KBM-7 (cell line): ENCODE measurements at regions not wholly inside any gene's neighbourhood (a gene's known extent, or its start where the extent isn't known, plus 50 kb on each side); places are given as distances from the start of the nearest gene placed in this dataset.

Source experiments
- DNase-seq: peaks from one replicate; pipeline ENCODE4 v3.0.0-alpha.2; 2015
- in situ Hi-C: fragments of 300-500 bp; cut with MboI; formaldehyde crosslinking; loops from 2 replicates; pipeline ENCODE4 v1.14.3; 2020; ENCODE audit warnings: low sequenced_read_pairs, low pct_unique_long_range_greater_than_20kb, mixed read lengths

DNA sequence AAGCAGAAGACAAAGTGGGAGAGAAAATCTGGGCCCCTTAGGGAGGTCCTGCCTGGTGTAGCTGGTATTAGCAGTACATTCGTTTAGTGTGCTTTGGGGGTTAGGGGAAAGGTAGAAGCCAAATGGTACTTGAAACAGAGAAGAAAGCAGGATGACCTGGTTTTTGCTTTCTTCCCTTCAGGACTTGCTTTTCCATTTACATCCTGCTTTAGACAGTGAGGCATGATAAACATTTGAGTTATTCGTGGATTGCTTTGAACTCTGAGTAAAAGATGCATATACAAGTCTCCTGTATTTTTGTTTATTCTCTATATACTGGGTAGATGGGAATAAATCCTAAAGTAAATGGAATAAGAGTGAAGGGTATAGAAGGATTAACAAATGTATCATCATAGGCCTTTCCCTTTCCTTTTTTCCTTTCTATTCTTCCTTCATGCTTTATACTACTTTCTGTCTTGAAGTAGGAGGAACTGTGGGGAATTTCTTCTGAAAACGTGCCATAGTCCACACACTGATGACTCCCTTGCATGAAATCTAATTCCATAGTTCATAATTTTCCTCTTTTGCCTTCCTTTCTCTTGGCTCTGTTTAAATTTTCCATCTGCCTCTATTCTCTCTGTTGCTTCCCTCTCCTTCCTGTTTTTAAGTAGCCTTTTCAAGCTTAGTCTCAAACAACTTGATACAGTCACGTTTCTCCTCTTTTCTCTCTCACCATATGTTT, 139.5 kb upstream of the RBMS3 start:
- in situ Hi-C loops, result no loop called here
- no peak for DNase-seq

DNA sequence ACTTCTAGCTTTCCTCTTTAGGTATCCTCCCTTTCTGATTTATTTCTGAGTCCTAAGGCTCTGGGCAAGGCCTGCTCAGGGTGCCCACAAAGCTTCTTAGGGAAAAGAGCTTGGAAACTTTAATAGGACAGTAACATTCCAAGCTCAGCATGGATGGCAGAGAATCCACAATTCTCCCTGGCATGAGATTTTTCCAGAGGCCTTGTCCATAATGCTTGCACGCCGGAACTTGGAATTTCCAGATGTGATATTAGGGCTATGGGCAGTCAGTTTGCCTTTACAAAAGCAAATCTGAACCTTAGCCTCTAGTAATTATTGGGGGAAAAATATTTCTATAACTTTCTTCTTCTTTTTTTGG, 139.0 kb upstream of the RBMS3 start:
- in situ Hi-C loops, result no loop called here
- DNase-seq, result no peak

DNA sequence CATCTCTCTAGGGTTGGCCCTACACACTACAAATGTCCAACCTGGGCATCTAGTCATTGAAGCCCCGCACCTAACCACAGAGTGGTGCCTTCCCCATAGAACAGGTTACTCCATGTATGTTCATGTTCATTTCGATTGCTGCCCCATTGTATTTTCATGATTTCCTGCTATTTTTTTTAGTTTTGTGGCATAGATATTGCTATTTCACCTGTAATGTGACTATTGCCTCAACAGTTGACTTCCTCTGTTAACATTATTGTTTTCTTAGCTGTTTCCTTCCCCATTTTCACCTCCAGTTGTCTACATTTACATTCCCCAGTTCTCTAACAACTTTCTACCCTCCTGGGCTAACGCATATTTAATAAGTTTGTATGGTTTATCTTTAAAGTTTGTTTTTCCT, 137.7 kb upstream of the RBMS3 start:
- DNase-seq, result peak; percentile 65
- in situ Hi-C loops, result no loop called here

DNA sequence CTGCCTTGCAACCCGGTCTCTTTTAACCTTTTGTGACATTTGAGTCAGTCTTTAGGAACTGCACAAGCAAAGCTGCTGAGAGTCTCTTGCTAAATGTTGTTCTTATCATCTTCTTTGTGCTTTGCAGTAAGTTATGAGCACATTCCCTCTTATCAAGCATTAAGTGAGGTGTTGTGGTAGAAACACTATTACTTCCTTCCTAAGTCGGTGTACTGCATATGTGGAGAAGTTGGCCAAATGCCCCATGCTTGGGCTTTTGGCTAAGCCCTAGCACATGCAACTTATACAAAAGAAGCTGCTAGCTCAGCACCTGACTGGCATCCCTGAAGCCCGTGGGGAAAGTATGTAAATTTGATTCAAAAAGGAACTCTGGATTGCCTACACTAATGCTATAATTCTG, 136.5 kb upstream of the RBMS3 start:
- DNase-seq, result peak; percentile 29
- in situ Hi-C loops, result no loop called here

DNA sequence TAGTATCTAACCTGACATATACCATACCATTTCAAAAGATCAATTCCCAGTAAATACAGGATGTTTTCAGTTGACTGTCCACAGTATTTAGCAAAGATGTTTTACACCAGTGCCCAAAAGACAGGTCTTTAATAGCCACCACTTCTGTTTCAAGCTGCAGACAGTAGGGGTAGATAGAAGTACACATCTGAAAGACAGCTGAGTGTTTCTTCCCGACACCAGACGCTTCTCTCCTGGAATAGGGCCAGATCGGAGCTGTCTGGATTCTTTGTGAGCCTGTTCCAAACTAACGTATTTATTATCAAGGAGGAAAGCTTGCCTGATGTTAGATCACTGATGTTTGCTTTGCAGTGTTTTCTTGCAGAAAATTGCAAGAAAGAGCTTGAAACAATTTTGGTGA, 136.1 kb upstream of the RBMS3 start:
- in situ Hi-C loops, result no loop called here
- DNase-seq, result no peak

DNA sequence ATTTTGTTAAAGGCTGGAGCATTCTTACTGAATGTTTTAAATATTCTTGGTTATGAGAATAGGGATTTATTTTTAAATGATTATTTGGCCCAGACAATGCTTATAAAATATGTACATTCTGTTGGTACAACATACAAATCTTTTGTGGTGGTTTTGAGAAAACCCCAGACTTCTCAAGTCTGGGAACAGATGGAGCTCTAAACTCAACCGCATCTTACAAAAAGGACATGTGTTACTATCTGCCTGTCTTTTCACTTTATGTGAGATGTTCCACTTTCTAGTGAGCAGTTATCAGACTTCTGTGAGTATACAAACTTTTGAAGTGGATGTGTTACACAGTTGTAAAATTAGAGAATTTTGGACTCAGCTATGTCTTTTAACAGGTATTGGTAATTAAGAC, 135.5 kb upstream of the RBMS3 start:
- no peak for DNase-seq
- in situ Hi-C loops, result no loop called here

DNA sequence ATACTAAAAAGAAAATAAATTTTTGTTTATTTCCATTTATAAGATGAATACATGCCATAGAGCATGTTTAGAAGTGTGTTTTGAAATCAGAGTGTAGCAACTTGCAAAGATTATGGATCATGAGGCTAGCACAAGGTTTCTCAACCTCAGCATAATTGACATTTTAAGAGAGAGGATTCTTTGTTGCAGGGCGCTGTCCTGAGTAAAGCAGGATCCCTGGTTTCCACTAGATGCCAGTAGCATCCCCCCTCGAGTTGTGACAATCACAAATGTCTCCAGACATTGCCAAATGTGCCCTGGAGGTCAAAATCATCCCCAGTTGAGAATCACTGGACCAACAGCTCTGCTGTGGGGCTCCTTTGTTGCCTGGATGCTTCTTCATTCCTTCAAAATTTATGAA, 128.5 kb upstream of the RBMS3 start:
- in situ Hi-C loops, result no loop called here
- no peak for DNase-seq

DNA sequence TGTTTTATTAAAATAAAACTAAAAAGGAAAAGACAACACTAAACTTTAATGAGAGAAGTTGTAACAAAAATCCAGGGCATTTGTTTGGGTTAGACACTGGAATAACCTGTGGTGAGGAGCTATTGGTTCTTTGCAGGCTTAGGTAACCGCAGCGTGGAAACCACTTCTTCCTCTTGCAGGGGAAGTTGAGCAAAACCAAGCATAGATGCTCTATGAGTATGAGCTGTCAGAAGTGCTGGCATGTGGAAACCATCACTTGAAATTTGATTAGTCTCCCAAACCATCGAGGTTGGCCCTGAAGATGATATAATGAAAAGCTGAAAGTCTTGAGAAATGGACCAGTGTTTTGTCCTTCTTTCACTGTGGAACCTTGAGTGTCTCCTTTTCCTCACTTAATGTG, 127.1 kb upstream of the RBMS3 start:
- DNase-seq, result peak; percentile 66
- in situ Hi-C loops, result no loop called here

DNA sequence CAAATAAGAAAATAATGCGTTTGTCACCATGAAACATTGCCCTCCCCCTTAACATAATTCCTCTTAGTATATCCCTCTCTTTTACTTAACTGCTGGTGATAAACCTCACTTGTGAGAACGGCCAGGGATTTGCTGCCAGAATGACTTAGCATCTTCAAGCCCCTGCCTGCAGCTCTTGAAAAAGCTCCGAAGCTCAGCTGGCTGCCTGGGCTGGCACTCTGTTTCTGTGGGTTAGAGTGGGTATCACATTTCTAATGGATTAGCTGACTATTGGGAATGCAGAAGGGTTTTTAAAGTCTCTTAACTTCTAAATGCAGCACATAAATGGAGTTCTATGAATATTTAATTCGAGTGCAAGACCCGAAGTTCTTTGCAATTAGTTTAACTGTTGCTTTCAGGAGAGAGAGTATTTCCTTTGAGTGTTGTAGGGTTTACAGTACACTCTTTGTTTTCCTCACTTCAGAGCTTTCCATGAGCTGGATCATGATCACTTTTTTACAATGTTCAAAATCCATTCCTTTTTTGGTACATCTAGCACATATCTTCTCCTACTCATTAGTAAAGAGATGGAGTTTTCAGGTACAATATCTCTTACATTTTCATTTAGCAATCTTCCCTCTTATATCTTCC, 124.7 kb upstream of the RBMS3 start:
- DNase-seq, result no peak
- in situ Hi-C loops, result no loop called here

DNA sequence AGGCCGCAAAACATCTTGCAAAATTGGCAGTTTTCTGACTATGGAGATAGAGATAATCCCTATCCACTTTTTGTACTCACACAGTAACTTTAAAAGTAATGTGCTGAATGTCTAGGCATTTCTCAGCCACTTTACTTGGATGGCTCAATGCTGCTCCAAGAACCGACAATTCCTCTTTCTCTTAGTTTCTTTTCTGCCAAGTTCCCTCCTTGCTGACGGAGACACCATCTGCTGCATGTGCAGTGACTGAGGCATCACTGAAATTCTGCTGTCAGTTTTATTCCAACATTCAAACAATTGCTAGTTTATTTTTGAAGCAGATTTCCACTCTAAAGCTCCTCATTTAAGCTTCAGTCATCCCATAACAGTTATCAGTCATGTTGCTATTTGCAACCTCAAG, 116.0 kb upstream of the RBMS3 start:
- in situ Hi-C loops, result no loop called here
- no peak for DNase-seq

DNA sequence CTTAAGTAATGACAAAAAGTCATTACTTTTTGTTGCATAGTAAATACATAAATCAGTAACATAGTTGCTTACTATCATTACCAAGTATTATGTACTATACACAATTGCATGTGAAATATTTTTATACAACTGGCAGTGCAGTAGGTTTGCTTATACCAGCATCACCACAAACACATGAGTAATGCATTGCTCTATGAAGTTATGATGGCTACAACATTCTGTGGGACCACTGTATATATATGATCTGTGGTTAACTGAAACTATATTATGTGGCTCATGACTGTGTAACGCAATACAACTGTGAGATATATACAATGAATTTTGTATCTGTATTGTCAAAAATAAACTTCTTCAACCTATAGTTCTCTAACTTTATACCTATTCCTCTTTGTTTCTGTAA, 113.7 kb upstream of the RBMS3 start:
- in situ Hi-C loops, result no loop called here
- DNase-seq, result no peak

DNA sequence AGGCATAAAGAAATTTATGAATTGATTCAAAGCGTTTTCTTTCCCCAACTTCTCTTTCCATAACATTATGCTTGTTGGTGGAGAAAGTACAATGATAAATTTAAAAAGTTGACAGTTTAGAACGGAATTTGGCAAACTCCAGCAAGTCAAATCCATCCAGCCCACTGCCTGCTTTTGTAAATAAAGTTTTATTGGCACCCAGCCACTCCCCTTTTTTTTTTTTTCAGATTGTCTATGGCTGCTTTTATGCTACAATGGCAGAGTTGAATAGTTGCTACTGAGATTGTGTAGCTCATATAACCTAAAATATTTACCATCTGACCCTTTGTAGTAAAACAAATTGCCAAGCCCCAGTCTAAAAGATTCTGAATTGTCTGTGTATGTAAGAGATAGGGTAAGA, 112.8 kb upstream of the RBMS3 start:
- in situ Hi-C loops, result no loop called here
- DNase-seq, result no peak

DNA sequence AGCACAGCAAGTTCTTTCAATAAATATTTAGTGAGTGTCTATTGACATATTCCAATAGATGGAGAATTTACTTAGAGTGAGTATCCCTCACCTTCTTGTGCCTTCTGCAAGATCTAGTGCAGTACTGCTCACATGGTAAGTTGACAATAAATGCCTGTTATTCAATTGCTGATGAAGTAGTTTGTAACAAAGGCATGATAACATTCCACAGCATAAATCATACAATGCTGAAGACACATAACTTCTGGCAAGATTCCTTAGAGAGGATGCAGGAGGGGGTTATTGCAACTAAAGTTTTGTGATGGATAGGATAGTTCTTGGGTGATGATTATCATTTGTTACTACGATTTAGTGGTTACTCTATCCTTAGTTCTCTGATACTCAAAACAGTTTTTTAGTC, 112.2 kb upstream of the RBMS3 start:
- no peak for DNase-seq
- in situ Hi-C loops, result no loop called here

DNA sequence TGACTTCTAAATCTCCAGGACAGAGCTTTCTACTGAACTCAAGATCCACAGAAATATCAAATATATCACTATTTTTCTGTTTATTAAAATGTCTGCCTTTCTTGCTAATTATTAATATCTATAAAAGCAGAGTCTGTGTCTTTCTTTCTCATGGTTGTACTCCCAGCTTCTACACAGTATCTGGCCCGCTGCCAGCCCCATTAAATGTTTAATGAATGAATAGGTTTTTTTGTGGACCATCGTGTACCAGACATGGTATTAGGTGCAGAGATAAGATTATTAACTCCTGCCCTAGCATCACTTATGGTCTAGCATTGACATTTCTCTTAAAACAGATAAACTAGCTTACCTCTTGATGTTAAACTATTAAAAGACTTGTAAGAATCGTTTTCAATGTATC, 111.4 kb upstream of the RBMS3 start:
- no peak for DNase-seq

DNA sequence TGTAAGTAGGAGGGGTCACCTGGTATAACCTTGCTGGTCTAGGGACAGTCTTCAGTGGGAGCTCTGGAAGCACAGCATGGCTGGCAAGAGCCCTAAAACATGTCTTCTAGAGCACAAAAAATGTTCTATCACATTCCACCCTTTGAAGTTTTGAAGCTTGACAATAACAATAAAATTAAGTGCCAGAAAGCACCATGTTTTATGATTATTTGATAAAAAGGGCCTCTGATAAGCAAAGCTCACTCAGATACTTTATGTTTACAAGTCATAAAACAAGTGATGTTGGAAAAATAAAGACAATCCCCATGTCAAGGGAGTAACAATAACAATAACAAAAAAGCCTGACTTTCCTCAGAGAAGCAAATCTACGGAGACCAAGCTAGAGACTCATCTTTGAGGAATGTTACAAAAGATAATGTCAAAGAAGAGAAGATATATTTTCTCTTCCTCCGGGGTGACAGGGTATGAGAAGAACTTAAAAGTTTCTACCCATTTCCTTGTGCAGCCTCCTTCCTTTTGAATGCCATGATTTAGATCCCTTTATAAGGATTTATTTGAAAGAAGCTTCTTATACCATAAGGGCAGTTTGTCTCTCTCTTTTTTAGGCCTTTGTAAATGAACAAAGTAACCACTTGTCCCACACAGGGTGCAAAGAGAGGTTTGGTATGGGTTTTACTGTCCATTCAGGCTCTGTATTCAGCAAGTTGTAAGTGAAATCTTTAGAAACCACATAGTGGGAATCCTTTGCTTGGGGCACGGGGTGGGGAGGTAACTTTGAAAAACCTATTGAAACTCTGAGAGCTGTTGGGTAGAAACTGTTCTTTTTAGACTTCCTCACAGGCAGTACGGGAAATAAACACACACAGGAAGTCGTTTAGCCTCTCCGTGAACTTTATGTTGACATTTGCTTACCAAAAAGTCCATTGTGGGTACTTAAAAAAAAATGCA, 109.6 kb upstream of the RBMS3 start:
- in situ Hi-C loops, result no loop called here
- no peak for DNase-seq

More for the DNA sequence above, 111.4 kb upstream of the RBMS3 start:
- in situ Hi-C loops, result no loop called here

DNA sequence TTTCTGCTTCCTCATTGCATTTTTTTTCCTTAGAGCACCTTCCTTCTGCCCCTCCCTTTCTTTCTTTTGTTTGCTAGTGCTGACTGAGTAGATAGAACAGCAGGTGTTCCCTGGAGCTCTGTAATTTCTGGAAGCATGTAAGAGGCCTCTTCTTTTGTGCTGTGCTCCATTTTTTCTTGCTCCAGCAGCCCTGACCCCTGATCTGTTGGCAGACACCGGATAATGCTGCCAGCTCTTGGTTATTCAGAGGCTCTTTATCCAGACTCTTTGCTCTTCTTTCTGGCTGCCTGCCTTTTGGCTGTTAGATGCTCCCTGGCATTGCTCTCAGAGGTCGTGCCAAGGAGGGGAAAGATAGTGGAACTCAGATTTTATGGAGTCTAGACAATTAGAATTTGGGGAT, 104.4 kb upstream of the RBMS3 start:
- in situ Hi-C loops, result no loop called here
- DNase-seq, result no peak

DNA sequence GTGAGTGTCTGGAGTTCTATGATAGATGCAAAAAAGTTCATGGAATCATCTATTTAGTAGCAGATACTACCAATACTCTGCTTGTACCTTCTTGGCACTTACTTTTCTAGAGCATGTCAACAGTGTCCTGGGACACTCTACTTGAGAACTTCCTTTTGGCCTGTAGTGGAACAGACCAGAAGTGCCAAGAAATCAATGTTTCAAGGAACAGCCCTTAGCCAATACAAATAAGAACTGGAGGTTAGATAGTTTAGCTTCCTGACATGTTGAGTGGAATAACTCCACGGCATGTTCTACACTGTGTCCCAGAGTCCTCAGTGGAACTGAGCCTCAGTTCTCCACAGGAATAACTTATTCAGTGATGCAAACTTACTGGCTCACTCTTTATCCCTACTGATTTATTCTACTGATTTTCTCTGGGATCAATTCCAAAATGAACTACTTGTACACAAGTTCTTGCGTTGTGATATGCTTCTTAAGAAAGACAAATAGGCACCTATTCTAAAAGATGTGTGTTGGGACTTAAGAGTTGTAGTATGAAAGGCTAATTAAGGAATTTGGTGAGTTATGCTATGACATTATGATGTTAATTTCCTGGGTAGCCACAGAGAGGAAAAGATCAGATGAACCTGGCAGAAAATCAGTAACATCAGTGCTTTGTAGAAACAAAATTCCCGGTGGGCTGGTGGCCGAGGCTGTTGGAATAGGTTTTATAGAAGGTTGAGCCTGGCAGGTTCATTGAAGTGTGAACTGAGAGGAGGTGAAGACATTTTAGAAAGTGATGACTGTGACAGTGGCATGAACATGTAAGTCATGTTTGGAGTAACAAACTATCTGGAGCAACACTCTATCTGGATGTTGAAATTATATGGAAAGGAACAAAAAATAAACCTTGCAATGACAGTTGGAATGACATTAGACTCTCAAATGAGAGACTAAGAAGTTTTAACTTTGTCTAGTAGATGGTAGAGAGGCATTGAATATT, 101.8 kb upstream of the RBMS3 start:
- DNase-seq, result no peak
- in situ Hi-C loops, result no loop called here

DNA sequence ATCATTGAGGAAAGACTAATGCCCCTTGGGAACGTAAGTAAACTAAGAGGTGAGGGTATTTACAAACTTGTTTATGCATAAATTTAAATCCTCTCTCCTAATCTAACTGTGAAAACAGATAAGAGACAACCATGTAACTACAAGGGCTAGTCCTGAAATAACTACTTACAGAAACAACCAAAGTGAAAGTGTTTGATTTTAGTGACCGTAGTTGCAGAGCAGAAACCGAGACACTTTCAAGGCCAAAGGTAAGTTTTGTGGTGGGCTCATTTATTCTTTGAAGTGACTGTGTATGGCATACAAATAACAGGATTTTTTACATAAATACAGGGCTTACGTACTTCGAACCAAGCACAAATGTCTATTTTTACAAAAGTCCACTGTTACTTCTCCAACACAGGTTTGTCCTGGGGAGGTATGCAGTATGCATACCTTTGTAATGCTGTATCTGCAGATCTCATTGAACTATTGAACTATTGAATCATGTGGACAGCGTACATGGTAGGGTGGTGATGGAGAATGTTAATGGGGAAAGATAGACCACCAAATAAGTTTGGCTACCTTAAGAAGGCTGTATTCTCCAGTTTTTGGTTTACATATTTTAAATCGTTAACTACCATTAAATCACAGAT, 99.6 kb upstream of the RBMS3 start:
- DNase-seq, result no peak
- in situ Hi-C loops, result no loop called here

DNA sequence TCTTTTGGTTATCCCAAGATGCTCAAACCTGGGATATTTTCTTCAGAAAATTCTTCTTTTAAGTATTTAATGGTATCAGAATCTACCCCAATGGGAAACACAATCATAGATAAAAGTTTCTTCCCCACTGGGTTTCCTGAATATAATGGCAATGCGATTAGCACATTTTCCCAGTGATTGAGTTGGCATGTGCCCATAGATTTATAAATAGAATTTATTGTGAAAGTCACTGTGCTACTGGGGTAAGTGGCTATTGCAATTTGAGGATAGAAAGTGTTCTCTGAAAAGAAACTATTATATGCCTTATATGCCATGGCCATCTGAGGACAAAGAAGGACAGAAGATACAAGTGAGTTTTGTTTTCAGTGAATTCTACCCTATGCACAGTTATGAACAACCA, 99.0 kb upstream of the RBMS3 start:
- no peak for DNase-seq
- in situ Hi-C loops, result no loop called here
